BE2C (cell line): ENCODE measurements at regions not wholly inside any gene's neighbourhood (a gene's known extent, or its start where the extent isn't known, plus 50 kb on each side); places are given as distances from the start of the nearest gene placed in this dataset.

Experiments used
- DNase-seq: peaks from one replicate; pipeline ENCODE4 v3.0.0-alpha.2; 2020
- H3K27me3 ChIP-seq: fragments of 250-450 bp; sonication (Bioruptor Pico); 2 replicates; pipeline ENCODE4 v1.5.1; 2020; ENCODE audit warnings: mild to moderate bottlenecking
- H3K36me3 ChIP-seq: fragments of 250-450 bp; sonication (Bioruptor Pico); 2 replicates; pipeline ENCODE4 v1.5.1; 2020; ENCODE audit warnings: mild to moderate bottlenecking
- H3K4me1 ChIP-seq: fragments of 250-450 bp; sonication (Bioruptor Pico); 2 replicates; pipeline ENCODE4 v1.5.1; 2020
- H3K4me3 ChIP-seq: 2 replicates; pipeline ENCODE4 v1.5.1; 2011; ENCODE audit warnings: low read depth, low read length
- H3K9me3 ChIP-seq: fragments of 250-450 bp; sonication (Bioruptor Pico); 2 replicates; pipeline ENCODE4 v1.5.1; 2020
- TF ChIP-seq, protein P1 (sequence below): IDR thresholded peaks from 2 replicates; pipeline ENCODE4 v1.5.1; 2012; ENCODE audit warnings: mild to moderate bottlenecking, low read depth, low read length

DNA sequence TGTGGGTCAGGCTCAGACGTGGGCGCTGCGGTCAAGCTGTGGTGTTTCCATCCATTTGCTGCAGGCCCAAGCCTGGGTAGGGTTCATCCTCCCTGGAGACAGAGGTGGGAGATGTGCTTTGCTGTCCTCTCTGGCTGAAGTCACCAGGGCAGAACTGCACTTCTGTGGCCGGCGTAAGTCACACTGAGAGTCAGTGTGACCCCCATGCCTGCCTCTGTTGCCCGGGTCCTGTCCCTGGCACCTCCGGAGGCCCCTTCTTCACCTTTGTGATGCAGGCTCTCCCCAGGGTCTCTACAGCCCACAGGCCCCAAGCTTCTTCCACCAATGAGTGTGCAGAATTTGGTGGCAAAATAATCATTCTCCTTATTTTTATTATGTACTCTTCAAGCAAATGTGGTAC is 53.8 kb upstream of the DACT2 start:
- no peaks in the 10 kb centered on the region for H3K4me1 ChIP-seq
- H3K36me3 ChIP-seq = no peaks in the 10 kb centered on the region
- no peaks in the 10 kb centered on the region for H3K27me3 ChIP-seq
- DNase-seq = no peak
- no peak overlapping the region for H3K4me3 ChIP-seq
- no peaks in the 10 kb centered on the region for H3K9me3 ChIP-seq
- TF ChIP-seq, protein P1, sequence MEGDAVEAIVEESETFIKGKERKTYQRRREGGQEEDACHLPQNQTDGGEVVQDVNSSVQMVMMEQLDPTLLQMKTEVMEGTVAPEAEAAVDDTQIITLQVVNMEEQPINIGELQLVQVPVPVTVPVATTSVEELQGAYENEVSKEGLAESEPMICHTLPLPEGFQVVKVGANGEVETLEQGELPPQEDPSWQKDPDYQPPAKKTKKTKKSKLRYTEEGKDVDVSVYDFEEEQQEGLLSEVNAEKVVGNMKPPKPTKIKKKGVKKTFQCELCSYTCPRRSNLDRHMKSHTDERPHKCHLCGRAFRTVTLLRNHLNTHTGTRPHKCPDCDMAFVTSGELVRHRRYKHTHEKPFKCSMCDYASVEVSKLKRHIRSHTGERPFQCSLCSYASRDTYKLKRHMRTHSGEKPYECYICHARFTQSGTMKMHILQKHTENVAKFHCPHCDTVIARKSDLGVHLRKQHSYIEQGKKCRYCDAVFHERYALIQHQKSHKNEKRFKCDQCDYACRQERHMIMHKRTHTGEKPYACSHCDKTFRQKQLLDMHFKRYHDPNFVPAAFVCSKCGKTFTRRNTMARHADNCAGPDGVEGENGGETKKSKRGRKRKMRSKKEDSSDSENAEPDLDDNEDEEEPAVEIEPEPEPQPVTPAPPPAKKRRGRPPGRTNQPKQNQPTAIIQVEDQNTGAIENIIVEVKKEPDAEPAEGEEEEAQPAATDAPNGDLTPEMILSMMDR = no peak

DNA sequence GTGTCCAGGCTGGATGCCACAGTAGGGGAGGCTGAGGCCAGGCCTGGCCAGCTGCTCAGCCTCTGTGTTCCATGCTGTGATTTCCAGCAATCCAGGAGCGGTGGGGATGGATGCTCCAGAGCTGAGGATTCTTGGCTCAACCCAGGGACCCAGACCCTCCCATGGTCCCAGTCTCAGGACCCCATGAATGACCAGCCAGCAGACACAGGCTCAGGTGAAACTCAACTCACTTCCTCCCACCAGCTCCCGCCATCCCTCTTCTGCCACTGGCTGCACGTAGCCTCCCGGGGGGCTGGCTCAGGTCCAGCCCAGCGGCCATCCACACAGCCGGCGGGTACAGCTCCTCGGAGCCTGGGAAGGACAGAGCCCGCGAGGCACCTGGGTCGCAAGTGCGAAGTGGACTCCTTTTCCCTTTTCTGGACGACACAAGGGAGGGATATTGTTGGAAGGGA is 54.5 kb upstream of the DACT2 start:
- TF ChIP-seq, protein P1 = no peak

DNA sequence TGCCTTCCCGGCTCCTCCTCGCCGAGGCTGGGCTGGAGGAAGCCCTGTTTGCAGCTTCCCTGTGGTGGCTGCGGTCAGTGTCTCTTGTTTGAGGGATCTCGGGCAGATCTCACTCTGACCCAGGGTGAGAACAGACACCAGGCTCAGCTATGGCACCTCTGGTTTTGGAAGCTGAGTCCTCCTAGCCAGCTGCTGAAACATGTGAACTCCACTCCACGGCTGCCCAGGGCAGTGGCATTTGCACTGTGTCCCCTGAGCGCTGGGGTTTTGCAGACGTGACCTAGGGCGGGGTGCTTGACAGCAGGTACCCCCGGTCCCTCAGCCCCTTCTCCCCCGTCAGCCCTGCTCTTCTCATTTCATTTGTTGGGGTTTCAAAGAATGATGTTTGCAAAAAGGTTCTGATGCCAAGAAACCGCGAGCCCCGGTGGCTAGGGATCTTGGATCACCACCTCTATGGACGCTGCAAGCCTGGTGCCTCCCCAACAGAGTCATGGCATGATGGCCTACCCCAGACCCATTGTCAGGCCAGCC is 55.0 kb upstream of the DACT2 start:
- DNase-seq = no peak
- H3K4me3 ChIP-seq = no peak overlapping the region
- H3K27me3 ChIP-seq = no peaks in the 10 kb centered on the region
- TF ChIP-seq, protein P1 = no peak
- H3K4me1 ChIP-seq = no peaks in the 10 kb centered on the region
- H3K9me3 ChIP-seq = no peaks in the 10 kb centered on the region
- no peaks in the 10 kb centered on the region for H3K36me3 ChIP-seq

More for the DNA sequence above, 54.5 kb upstream of the DACT2 start:
- Histone ChIP-seq H3K9me3 (no peaks in the 10 kb centered on the region), H3K4me3 (no peak overlapping the region), H3K4me1 (no peaks in the 10 kb centered on the region), H3K27me3 (no peaks in the 10 kb centered on the region), H3K36me3 (no peaks in the 10 kb centered on the region)
- no peak for DNase-seq

DNA sequence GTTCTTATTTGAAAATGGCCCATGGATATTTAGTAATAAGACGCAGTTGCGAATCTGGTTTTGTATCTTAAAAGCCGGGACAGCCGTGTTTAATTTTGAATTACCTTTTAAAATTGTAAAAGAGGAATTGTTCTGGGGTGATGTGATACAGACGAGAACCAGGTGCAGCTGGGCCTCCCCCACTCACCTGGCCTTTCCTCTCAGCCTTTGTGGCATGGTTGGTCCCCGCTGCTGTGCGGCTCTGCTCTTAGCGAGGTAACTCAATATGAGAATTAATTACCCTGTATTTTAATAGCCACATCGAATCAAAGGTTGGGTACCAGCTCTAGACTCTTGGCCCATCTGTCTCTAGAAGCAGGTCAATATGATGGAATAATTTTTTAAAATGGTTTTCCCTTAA is 56.5 kb upstream of the DACT2 start:
- DNase-seq = no peak
- H3K4me3 ChIP-seq = no peak overlapping the region
- no peaks in the 10 kb centered on the region for H3K4me1 ChIP-seq
- H3K27me3 ChIP-seq = no peaks in the 10 kb centered on the region
- TF ChIP-seq, protein P1 = no peak
- no peaks in the 10 kb centered on the region for H3K9me3 ChIP-seq
- H3K36me3 ChIP-seq = no peaks in the 10 kb centered on the region

DNA sequence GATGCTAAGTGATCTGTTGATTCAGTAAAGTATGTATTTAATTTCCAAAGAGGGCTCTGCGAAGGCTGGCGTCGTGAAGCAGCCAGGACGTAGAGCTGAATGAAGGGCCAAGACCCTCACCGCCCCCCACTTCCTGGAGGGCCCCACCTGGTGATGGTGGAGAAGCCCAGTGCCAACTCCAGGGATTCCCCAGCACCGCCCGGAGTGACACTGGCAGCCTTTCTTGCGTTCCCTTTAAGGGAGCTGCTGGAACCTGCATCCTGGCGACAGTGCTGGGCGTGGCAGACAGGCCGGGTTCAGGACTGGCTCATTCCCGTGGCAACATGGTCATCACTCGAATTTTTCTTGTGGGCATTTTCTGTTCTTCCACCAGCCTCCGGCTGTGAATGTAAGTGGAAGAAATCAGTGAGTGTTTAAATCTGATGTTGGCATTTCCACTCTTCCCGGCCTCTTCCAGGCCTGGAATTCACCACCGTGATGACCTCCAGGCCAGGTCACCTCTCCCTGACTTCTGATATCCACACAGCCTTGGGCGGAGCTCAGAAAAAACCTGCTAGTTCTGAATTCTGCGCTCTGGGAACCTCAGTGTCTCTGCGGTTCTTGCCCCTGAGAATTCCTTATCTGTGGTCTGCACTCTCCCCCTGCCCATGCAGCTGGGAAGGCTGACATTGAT is 57.4 kb upstream of the DACT2 start:
- Histone ChIP-seq H3K9me3 (no peaks in the 10 kb centered on the region), H3K36me3 (no peaks in the 10 kb centered on the region), H3K27me3 (no peaks in the 10 kb centered on the region), H3K4me3 (no peak overlapping the region), H3K4me1 (no peaks in the 10 kb centered on the region)
- TF ChIP-seq, protein P1 = no peak
- no peak for DNase-seq

DNA sequence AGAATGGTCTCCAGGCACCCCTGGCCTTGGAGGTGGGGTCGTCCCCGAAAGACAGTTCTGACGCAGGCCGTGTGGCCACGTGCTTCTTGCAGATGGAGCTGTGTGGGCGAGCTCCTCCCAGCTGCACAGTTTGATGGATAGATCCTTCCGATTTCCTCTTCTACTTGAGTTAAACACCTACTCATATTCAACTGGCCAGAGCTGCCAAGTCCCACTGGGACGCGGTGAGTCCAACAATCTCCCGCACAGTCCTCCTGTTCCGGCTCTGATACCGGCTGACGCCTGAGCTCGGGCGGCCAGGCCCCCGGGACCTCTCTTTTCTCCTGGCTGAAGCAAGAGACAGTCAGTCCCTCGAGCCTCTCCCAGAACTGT is 57.9 kb upstream of the DACT2 start:
- Histone ChIP-seq H3K4me3 (no peak overlapping the region), H3K36me3 (no peaks in the 10 kb centered on the region), H3K27me3 (no peaks in the 10 kb centered on the region), H3K9me3 (no peaks in the 10 kb centered on the region), H3K4me1 (no peaks in the 10 kb centered on the region)
- TF ChIP-seq, protein P1 = no peak
- no peak for DNase-seq
